C4-2B (cell line): ENCODE measurements at regions not wholly inside any gene's neighbourhood (a gene's known extent, or its start where the extent isn't known, plus 50 kb on each side); places are given as distances from the start of the nearest gene placed in this dataset.

ENCODE experiments used
- CTCF ChIP-seq: fragments of 450-650 bp; conservative IDR thresholded peaks from 2 replicates; pipeline ENCODE4 v1.5.1; 2017; ENCODE audit warnings: mild to moderate bottlenecking
- ZFX ChIP-seq: fragments of 450-650 bp; IDR thresholded peaks from 2 replicates; pipeline ENCODE4 v1.6.1; 2017

- TF ChIP-seq CTCF (no peak), ZFX (no peak)
These were observed 84.2 kb upstream of the PTPRD start for GRCh38 chr9:10697044-10697443.
